Sciatic nerve (tissue), 2 donors: ENCODE measurements at regions not wholly inside any gene's neighbourhood (a gene's known extent, or its start where the extent isn't known, plus 50 kb on each side); places are given as distances from the start of the nearest gene placed in this dataset.
"Not testable (repeated sequence)": the region's sequence is repeated elsewhere in the genome, so short reads cannot be mapped to it uniquely, and the experiment has no call there.

Experiments used
- ATAC-seq: fragments of 200-7000 bp; cut with Tn5 transposase; one replicate; pipeline ENCODE4 v1.9.1; 2020; ENCODE audit warnings: mild to moderate bottlenecking, moderate library complexity
- DNase-seq: peaks from one replicate; pipeline ENCODE4 v3.0.0-alpha.2; 2020; ENCODE audit warnings: low spot score
- intact Hi-C: fragments of 100-400 bp; cut with DNase I; formaldehyde crosslinking; loops from one replicate; pipeline ENCODE4 v1.14.2; 2022
- donor health status: DM: no; HTN: no; CAD: no.
- donor health status: DM: no; HTN: no; CAD: no.

DNA sequence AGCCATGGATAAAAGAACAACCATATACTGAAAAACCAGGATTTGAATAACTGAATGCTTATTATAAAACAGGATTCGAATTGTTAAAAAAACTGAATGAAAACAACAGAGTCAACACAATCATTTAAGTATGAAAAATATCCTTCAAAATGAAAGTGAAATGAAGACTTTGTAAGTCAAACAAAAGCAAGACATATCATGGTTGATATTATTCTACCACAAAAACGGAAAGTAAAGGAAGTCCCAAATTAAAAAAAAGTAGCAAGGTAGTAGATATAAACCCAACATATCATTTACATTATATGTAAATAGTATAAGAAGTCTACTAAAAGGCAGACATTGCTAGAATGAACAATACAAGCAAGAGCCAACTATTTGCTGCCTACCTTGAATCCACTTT is 63.1 kb upstream of the POTEC start:
- intact Hi-C loops, DNase-seq, ATAC-seq: not testable (repeated sequence)

DNA sequence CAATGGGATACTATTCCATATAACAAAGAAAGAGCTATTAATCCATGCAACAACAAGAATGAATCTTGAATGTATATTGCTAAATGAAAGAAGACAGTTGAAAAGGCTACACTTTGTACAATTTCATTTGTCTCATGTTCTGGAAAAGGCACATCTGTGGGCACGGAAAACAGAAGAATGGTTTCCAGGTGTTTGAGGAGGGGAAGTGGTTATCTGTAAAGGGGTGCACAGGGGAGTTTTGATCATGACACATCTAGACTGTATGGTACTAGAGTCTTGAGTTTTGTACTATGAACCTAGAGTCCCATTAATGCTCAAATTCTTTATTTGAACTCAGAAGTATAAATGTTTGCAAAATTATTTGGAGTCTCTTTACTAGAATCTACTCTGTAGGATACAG is 64.0 kb upstream of the POTEC start:
- ATAC-seq, intact Hi-C loops, DNase-seq: not testable (repeated sequence)

DNA sequence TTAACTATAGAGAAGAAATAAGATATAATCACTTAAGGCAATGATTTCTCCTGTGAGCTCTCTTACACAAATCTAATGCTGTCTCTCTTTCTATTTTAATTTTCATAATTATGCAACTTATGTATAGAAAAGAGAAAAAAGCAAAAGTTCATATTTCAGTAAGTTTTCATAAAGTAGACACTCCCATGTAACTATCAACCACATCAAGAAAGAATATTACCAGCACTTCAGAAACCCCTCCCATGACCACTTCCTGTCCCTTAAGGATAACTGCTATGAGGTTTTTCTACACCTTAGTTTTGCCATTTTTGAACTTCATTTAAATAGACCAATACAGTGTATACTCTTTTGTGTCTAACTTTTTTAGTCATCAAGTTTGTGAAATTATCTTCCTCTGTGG is 69.0 kb upstream of the POTEC start:
- intact Hi-C loops, ATAC-seq, DNase-seq: not testable (repeated sequence)

DNA sequence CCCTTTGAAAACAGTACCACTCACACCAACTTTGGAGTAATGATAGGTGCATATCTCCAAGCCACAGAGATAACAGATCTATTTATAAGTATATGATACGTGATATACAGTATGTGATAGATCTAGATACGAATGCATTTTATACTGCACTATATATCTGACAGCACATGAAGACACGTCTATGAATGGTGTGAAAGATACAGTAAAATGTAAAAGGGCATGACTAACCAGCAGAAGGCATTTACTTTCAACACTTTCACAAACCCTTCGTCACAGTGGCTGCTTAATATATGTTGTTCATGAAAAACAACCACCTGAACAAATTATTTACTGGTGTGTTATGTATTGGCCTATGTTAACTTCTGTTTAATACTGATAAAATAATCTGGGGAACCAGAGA is 71.1 kb upstream of the POTEC start:
- intact Hi-C loops, ATAC-seq, DNase-seq: not testable (repeated sequence)

DNA sequence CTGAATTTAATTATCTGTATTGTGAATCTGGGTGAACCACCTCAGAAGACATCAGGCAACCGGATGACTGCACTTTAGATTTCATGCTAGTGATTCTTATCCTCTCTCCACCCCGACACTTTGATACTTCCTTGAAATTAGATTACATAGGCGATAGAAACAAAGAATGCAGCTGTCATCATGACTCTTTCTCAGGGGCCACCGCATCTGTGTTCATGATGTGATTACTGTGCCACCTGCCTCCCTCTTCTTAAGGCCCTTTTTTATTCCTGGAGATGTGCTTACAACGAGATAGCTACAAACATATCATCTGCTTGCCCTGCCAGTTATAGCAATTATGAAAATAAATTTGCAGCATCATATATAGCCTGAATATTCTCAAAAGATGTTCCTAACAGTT is 83.9 kb upstream of the POTEC start:
- ATAC-seq, intact Hi-C loops, DNase-seq: not testable (repeated sequence)

DNA sequence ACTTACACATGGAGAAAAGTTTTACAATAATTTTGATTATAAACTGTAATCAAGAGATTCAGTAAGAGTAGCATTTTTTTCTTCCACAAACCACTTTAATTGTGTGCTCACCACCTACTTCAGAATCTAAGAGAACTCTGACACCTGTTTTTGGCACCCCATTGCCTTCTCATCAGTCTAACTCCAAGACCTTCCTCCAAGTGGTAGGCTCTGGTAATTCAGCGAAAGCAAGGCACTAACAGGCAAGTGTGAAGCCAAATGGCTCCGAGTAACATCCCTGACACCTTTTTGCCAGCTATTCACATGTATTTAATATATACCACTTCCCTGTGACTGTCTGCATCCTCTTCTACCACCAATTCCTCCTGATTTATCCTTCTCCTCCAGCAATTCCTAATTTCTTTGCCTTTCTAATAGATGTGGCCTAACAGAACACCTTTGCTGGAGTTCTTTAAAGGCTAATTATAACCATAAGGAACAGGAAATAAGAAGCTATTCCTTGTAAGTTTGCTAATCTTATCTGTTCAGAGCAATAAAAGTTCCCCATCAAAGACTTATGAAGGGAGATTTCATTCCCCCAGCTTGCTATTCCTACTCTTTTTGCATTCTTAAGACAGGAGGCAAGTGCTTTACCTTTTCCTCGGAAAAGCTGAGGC is 85.1 kb upstream of the POTEC start:
- DNase-seq, ATAC-seq, intact Hi-C loops: not testable (repeated sequence)

DNA sequence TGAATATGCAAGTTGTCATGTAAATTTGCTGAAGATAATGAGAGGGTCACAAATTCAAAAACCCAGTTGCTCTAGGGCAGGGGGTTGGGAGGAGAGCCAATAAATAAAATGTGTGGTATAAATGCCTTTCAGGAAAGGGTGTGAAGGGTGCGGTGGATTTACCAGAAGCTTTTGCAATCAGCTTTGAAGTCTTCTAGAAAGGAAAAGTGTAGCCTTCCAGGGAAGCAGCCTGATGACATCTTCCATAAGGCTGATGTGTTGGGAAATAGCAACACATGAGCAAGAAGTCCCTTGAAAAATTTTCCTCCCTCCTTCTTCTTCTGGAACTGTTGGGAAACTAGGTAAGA is 85.6 kb upstream of the POTEC start:
- DNase-seq, intact Hi-C loops, ATAC-seq: not testable (repeated sequence)

DNA sequence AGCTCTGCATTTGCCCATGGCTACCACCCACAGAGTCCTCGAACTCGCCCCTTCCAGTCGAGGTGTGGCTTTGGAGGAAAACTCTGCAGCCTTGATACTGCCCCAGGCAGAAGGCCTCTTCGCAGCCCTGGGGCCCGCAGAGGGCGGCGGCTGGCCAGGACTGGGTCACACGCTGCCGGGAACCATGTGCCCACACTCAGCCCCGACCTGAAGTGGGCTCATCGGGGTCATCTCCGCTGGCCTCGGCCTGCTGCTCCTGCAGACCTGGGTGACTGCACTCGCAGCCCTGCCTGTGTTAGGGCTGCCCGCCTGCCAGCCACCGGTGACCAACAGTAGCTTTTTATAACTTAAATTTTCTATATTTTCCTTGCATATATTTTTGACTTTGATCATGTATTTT is 89.6 kb upstream of the POTEC start:
- not testable (repeated sequence) for DNase-seq
- peak; percentile 30 for ATAC-seq

DNA sequence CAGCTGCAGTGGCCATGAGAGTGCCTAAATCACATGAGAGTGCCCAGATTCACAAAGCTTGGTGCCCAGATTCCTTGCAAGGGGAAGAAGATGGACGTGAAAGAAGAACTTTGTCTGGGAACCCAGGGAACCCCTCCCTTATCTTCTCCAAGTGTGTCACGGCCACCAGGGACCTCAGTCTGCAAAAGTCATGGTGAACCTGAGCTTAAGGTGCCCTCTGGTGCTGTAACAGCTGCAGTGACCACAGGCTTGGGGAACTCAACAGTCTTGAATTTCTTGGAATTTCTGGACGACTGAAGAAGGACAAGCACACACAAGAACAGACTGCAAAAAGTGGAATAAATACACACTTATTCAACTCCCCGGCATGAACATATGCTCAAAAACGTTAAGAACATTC is 94.6 kb upstream of the POTEC start:
- ATAC-seq, intact Hi-C loops, DNase-seq: not testable (repeated sequence)

More for the DNA sequence above, 89.6 kb upstream of the POTEC start:
- intact Hi-C loops = not testable (repeated sequence)

DNA sequence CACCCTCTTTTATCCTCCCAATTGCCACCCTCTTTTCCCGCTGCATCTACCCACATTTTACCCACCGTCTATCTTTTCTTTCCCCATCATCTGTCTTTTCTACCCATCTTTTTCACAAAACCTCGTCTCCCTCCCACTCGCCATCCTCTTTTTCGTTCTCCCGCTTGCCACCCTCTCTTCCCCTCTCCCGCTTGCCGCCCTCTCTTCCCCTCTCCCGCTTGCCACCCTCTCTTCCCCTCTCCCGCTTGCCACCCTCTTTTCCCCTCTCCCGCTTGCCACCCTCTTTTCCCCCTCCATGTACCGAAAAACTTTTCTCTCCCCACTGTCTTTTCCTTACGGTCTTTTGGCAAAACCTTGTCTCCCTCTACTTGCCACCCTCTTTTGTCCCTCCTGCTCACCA is 97.7 kb upstream of the POTEC start:
- intact Hi-C loops = not testable (repeated sequence)
- ATAC-seq = peak; percentile 55

DNA sequence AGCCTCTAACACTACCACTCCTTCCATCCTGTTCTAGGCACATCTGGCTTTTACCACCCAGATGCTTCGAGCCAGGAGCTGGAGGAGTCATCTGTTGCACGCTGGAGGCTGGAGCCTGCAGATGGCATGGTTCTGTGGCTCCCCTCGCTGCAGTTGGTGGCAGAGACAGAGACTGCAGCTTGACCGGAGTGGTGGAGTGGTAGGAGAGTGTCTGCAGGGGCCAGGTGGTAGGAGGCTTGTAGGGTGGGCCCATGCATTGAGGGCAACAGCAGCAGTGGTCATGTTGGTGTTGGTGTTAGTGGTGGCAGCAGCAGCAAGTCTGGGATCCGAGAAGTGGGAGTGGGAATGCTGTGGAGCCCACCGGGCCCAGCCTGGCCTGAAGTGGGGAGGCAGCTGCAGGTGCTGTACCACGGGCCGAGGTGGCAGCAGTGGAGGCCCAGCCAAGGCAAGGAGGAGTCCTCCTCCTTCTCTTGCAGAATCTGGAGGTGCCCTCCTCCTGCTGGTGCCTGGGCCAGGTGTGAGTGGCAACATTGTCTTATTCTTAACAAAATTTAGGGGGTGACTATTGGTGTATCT is 100.4 kb upstream of the POTEC start:
- intact Hi-C loops, DNase-seq: not testable (repeated sequence)
- ATAC-seq = peak; percentile 28

More for the DNA sequence above, 97.7 kb upstream of the POTEC start:
- not testable (repeated sequence) for DNase-seq

DNA sequence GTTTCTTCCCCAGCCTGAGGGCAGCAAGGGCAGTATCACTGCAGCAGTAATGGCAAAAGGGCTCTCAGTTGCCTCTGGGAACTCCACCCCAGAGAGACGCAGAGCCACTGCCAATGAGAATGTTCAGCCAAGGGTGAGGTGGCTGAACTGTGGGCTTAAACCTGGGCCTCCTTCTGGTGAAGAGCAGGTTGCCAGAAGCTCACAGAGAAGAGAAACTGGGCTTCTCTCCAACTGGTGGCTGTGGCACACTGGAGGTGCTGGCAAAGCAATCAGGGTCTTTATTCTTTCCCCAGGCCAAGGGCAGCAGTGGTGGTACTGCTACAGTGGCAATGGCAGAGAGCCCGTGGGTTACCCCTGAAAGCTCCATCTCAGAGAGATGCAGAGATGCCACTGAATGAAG is 54.9 kb upstream of the ANKRD30B start:
- DNase-seq, intact Hi-C loops, ATAC-seq: not testable (repeated sequence)

DNA sequence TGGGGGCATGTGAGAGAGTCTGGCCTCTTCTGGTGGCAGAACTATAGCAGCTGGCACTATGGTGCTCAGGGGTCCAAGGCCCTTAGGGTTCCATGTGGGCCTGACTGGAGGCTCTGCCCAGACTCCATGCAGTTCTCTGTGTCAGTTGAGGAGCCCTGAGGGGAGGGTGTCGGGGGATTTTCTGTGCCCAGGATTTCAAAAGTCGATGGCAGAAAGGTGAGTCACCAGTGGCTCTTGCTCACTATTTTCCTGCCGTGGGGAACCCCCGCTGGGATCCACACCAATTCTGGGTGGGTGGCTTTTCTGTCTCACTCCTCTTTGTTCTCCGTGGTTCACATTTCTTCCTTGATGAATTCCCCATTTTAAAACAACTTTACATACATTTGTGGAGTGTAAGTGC is 54.1 kb upstream of the ANKRD30B start:
- DNase-seq, intact Hi-C loops, ATAC-seq: not testable (repeated sequence)

DNA sequence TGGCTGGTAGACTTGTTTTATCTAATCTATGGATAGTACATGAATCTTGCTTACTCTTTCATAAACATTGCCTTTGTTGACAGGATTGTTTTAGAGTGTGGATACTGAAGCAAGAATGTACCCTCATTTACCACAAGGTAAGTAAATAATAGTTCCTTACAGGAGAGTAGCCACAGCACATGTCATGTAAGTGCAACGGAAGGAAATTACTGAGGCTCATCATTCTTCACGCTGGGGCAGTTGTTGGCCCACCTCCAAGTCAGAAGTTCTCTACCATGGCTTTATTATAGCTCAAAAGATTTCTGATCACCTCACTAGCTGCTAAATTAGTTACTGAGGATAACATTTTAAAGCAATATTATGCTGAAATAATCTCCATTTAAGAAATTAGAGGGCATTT is 50.0 kb upstream of the ANKRD30B start:
- DNase-seq, ATAC-seq, intact Hi-C loops: not testable (repeated sequence)
